Body of pancreas (tissue), 4 donors: ENCODE measurements at regions not wholly inside any gene's neighbourhood (a gene's known extent, or its start where the extent isn't known, plus 50 kb on each side); places are given as distances from the start of the nearest gene placed in this dataset.

Source experiments
- ATAC-seq: fragments of 150-250 bp; one replicate; pipeline ENCODE4 v1.9.1; 2016
- DNase-seq, 4 donors: peaks; one replicate each; pipeline ENCODE4 v3.0.0-alpha.2; 2019
- H3K27ac ChIP-seq, 4 donors: fragments of 200-600 bp; sonication (generic); 1 replicate in 3 of 4; 2 replicates in 1 of 4; pipeline versions ENCODE4 v1.5.1 to v1.6.1; 2016 to 2019; ENCODE audit warnings: mild to moderate bottlenecking in 1 of 4, mixed read lengths in 1 of 4, moderate library complexity in 1 of 4
- H3K27me3 ChIP-seq, 2 donors: fragments of 200-600 bp; sonication (generic); one replicate each; pipeline ENCODE4 v1.6.0; 2016; ENCODE audit warnings: mild to moderate bottlenecking in 1 of 2
- H3K36me3 ChIP-seq, 2 donors: fragments of 200-600 bp; sonication (generic); replicated peaks in 1 of 2; 2 replicates each; pipeline ENCODE4 v1.5.1; 2016; ENCODE audit warnings: low read depth in 2 of 2; ENCODE audit not compliant: insufficient read depth in 1 of 2
- H3K4me1 ChIP-seq: fragments of 200-600 bp; sonication (generic); one replicate; pipeline ENCODE4 v1.6.0; 2016
- H3K4me3 ChIP-seq, 2 donors: fragments of 200-600 bp; sonication (generic); 1 replicate in 1 of 2; 2 replicates in 1 of 2; pipeline ENCODE4 v1.5.1; 2016 to 2019
- H3K9me3 ChIP-seq, 3 donors: fragments of 200-600 bp; sonication (generic); 1 replicate in 2 of 3; 2 replicates in 1 of 3; pipeline ENCODE4 v1.5.1; 2016
- POLR2A ChIP-seq, 3 donors: fragments of 450-650 bp; IDR thresholded peaks; one replicate each; pipeline ENCODE4 v1.6.1; 2016; ENCODE audit warnings: antibody characterized with exemption in 3 of 3, mild to moderate bottlenecking in 2 of 3
- WGBS, 2 donors: methylation state at CpG; one replicate each; pipeline ENCODE4 v1.1.5; 2017; 5-methylcytosine and 5-hydroxymethylcytosine counted together
- intact Hi-C: fragments of 100-400 bp; cut with DNase I; formaldehyde crosslinking; loops from one replicate; pipeline ENCODE4 v1.15.1; 2023
- TF ChIP-seq, protein P1 (sequence below), 7 experiments: fragments of 450-650 bp in 4 of 7; fragments of 200-600 bp in 3 of 7; sonication (generic) in 3 of 7; IDR thresholded peaks; one replicate each; pipeline ENCODE4 v1.5.1; 2016 to 2019; ENCODE audit warnings: antibody characterized with exemption in 7 of 7

DNA sequence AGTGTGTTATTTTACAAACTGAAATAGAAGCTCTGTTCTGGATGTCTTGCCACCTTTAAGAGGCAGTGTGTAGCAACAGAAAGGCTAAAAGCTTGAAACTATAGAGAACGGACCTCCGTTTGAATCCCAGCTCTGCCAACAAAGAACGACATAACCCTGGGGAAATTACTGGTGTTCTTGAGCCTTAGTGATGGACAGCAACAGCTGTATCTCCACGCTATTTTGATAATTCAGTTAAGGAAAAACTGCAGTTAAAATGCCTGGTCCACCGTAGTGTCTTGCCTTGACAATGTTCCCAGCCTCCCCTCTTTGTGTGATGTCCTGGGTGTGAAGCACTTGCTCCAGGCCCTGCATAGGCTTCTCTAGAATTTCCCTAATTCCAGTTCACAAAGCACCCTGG is 256.8 kb upstream of the HS3ST1 start:
- no peak overlapping the region for H3K4me3 ChIP-seq
- no peak overlapping the region for H3K27ac ChIP-seq
- H3K36me3 ChIP-seq: no peaks in the 10 kb centered on the region
- DNase-seq: no peak
- TF ChIP-seq POLR2A (IDR thresholded peaks at IDR 0.05): no peak
- TF ChIP-seq, protein P1, sequence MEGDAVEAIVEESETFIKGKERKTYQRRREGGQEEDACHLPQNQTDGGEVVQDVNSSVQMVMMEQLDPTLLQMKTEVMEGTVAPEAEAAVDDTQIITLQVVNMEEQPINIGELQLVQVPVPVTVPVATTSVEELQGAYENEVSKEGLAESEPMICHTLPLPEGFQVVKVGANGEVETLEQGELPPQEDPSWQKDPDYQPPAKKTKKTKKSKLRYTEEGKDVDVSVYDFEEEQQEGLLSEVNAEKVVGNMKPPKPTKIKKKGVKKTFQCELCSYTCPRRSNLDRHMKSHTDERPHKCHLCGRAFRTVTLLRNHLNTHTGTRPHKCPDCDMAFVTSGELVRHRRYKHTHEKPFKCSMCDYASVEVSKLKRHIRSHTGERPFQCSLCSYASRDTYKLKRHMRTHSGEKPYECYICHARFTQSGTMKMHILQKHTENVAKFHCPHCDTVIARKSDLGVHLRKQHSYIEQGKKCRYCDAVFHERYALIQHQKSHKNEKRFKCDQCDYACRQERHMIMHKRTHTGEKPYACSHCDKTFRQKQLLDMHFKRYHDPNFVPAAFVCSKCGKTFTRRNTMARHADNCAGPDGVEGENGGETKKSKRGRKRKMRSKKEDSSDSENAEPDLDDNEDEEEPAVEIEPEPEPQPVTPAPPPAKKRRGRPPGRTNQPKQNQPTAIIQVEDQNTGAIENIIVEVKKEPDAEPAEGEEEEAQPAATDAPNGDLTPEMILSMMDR (IDR thresholded peaks at IDR 0.05): no peak
- 69 to 72% methylated on average over 5 of the region's 5 CpGs for WGBS, 2 donors
- no peaks in the 10 kb centered on the region for H3K4me1 ChIP-seq
- intact Hi-C loops: no loop called here
- no peaks in the 10 kb centered on the region for H3K9me3 ChIP-seq
- no peaks in the 10 kb centered on the region for H3K27me3 ChIP-seq
- ATAC-seq: no peak

DNA sequence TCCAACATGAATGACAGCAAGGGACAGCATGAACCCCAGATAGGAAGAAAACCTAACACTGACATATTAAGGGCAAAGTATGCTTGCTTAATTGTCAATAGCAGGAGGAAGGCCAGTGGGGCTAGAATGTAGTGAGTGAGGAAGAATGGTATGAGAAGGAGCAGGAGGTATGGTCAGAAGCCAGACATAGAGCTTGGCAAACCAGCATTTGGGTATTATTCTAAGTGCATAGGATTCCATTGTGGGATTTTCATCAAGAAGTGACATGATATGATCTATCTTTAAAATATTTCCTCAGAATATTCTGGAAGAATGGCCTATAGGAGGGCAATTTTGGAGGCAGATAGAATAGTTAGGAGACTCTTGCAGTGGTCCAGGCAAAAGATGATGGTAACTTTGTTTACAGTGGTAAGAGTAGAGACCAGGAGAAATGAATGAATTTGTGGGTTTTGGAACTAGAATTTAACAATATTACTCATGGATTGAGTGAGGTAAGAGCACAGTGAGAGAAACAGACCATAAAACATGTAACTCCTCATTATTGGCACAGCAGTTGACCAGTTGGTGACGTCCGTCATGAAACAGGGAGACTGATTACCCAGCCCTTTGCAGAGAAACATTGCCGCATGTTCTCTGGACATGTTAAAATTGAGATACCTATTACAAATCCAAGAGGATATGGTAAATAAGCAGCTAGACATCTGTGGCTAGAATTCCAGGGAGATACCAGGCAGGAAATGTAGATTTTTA is 246.5 kb upstream of the HS3ST1 start:
- intact Hi-C loops: no loop called here
- Histone ChIP-seq H3K9me3 (no peaks in the 10 kb centered on the region), H3K4me1 (no peaks in the 10 kb centered on the region), H3K27me3 (no peaks in the 10 kb centered on the region), H3K27ac (no peak overlapping the region), H3K4me3 (no peak overlapping the region), H3K36me3 (no peaks in the 10 kb centered on the region)
- no peak for ATAC-seq
- WGBS, 2 donors: 68 to 82% methylated on average over 3 of the region's 3 CpGs
- no peak for TF ChIP-seq POLR2A (IDR thresholded peaks at IDR 0.05)
- TF ChIP-seq, protein P1 (IDR thresholded peaks at IDR 0.05): no peak
- DNase-seq: no peak

- no peak for DNase-seq
- no peak for ATAC-seq
- Histone ChIP-seq H3K27ac (no peak overlapping the region), H3K9me3 (no peaks in the 10 kb centered on the region), H3K36me3 (no peaks in the 10 kb centered on the region), H3K4me3 (no peak overlapping the region), H3K4me1 (no peaks in the 10 kb centered on the region), H3K27me3 (no peaks in the 10 kb centered on the region)
- intact Hi-C loops: no loop called here
- TF ChIP-seq, protein P1 (IDR thresholded peaks at IDR 0.05): no peak
- TF ChIP-seq POLR2A (IDR thresholded peaks at IDR 0.05): no peak
Observed at GRCh38 chr4:11670304-11670703, 241.6 kb upstream of the HS3ST1 start.

GRCh38 chr4:11669156-11669555 is 240.5 kb upstream of the HS3ST1 start:
- TF ChIP-seq, protein P1 (IDR thresholded peaks at IDR 0.05): no peak
- TF ChIP-seq POLR2A (IDR thresholded peaks at IDR 0.05): no peak
- no peak for DNase-seq
- intact Hi-C loops: no loop called here
- Histone ChIP-seq H3K4me3 (no peak overlapping the region), H3K9me3 (no peaks in the 10 kb centered on the region), H3K27ac (no peak overlapping the region), H3K36me3 (no peaks in the 10 kb centered on the region), H3K4me1 (no peaks in the 10 kb centered on the region), H3K27me3 (no peaks in the 10 kb centered on the region)
- 49 to 63% methylated on average over 2 of the region's 2 CpGs for WGBS, 2 donors
- no peak for ATAC-seq

DNA sequence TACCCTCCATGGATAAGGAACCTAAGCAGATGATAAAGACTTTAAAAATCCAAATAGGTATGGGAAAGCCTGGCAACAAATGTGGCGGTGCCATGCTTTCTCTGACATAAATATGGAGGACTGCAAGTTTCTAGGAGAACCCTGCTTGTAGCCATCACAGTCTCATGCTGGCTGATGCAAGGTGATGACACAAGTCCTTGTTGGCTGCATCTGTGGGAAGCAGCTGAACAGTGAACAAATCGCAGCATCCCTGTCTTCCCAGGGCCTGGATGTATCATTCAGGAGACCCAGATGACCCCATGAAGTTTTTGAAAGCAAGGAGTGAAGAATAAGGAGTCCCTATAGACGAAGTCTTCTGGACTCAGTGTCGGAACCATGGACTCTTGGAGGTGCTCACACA is 234.4 kb upstream of the HS3ST1 start:
- intact Hi-C loops: no loop called here
- no peaks in the 10 kb centered on the region for H3K36me3 ChIP-seq
- ATAC-seq: no peak
- H3K9me3 ChIP-seq: no peaks in the 10 kb centered on the region
- no peak for DNase-seq
- no peaks in the 10 kb centered on the region for H3K4me1 ChIP-seq
- no peak overlapping the region for H3K4me3 ChIP-seq
- WGBS, 2 donors: 61 to 75% methylated on average over 4 of the region's 4 CpGs
- no peak for TF ChIP-seq POLR2A (IDR thresholded peaks at IDR 0.05)
- TF ChIP-seq, protein P1 (IDR thresholded peaks at IDR 0.05): no peak
- H3K27ac ChIP-seq: no peak overlapping the region
- no peaks in the 10 kb centered on the region for H3K27me3 ChIP-seq
